Trophoblast cell (in vitro differentiated cells and primary cell): ENCODE measurements at regions not wholly inside any gene's neighbourhood (a gene's known extent, or its start where the extent isn't known, plus 50 kb on each side); places are given as distances from the start of the nearest gene placed in this dataset.

Source experiments
- DNase-seq, 2 donors: peaks; one replicate each; pipeline ENCODE4 v3.0.0-alpha.2; 2016
- H2AFZ ChIP-seq: 2 replicates; pipeline ENCODE4 v1.6.1; 2013; ENCODE audit warnings: low read length, moderate library complexity, mild to moderate bottlenecking; ENCODE audit not compliant: insufficient read depth, poor library complexity
- H2AK5ac ChIP-seq: 2 replicates; pipeline ENCODE4 v1.6.1; 2013; ENCODE audit warnings: mild to moderate bottlenecking, low read length
- H2BK120ac ChIP-seq: 2 replicates; pipeline ENCODE4 v1.6.1; 2013; ENCODE audit warnings: low read length, mild to moderate bottlenecking, moderate library complexity; ENCODE audit not compliant: insufficient read depth, poor library complexity
- H2BK12ac ChIP-seq: 2 replicates; pipeline ENCODE4 v1.6.1; 2013; ENCODE audit warnings: mild to moderate bottlenecking, low read length, moderate library complexity
- H2BK5ac ChIP-seq: 2 replicates; pipeline ENCODE4 v1.6.1; 2013; ENCODE audit warnings: low read length, low read depth, moderate library complexity, mild to moderate bottlenecking; ENCODE audit not compliant: poor library complexity
- H3K14ac ChIP-seq: 2 replicates; pipeline ENCODE4 v1.6.1; 2013; ENCODE audit warnings: mild to moderate bottlenecking, low read length
- H3K18ac ChIP-seq: 2 replicates; pipeline ENCODE4 v1.6.1; 2013; ENCODE audit warnings: mild to moderate bottlenecking, low read length
- H3K23ac ChIP-seq: 2 replicates; pipeline ENCODE4 v1.6.1; 2013; ENCODE audit warnings: low read length
- H3K27ac ChIP-seq: 2 replicates; pipeline ENCODE4 v1.5.1; 2013; ENCODE audit warnings: low read depth, mild to moderate bottlenecking, inconsistent platforms, low read length, moderate library complexity
- H3K27me3 ChIP-seq: 2 replicates; pipeline ENCODE4 v1.6.1; 2013; ENCODE audit warnings: inconsistent platforms, mild to moderate bottlenecking, low read length, moderate library complexity; ENCODE audit not compliant: insufficient read depth
- H3K36me3 ChIP-seq, 2 experiments: 1 replicate in 1 of 2; 2 replicates in 1 of 2; pipeline ENCODE4 v1.6.1; 2013; ENCODE audit warnings: low read length in 2 of 2, mild to moderate bottlenecking in 2 of 2, moderate library complexity in 1 of 2; ENCODE audit not compliant: insufficient read depth in 2 of 2, control insufficient read depth in 1 of 2
- H3K4ac ChIP-seq: 2 replicates; pipeline ENCODE4 v1.6.1; 2013; ENCODE audit warnings: low read depth, mild to moderate bottlenecking, low read length, moderate library complexity
- H3K4me1 ChIP-seq, 2 experiments: 1 replicate in 1 of 2; 2 replicates in 1 of 2; pipeline ENCODE4 v1.6.1; 2013; ENCODE audit warnings: low read length in 2 of 2, mild to moderate bottlenecking in 2 of 2, moderate library complexity in 1 of 2; ENCODE audit not compliant: insufficient read depth in 2 of 2, control insufficient read depth in 1 of 2
- H3K4me2 ChIP-seq: 2 replicates; pipeline ENCODE4 v1.6.1; 2013; ENCODE audit warnings: inconsistent platforms, mild to moderate bottlenecking, low read length, moderate library complexity
- H3K4me3 ChIP-seq: 2 replicates; pipeline ENCODE4 v1.5.1; 2013; ENCODE audit warnings: mild to moderate bottlenecking, low read depth, low read length, inconsistent platforms
- H3K79me1 ChIP-seq: one replicate; pipeline ENCODE4 v1.6.1; 2013; ENCODE audit warnings: low read length
- H3K79me2 ChIP-seq: 2 replicates; pipeline ENCODE4 v1.6.1; 2013; ENCODE audit warnings: low read length, mild to moderate bottlenecking; ENCODE audit not compliant: control insufficient read depth, insufficient read depth, poor library complexity
- H3K9ac ChIP-seq: 2 replicates; pipeline ENCODE4 v1.6.1; 2013; ENCODE audit warnings: mild to moderate bottlenecking, low read length
- H3K9me3 ChIP-seq: 2 replicates; pipeline ENCODE4 v1.6.1; 2013; ENCODE audit warnings: low read depth, mild to moderate bottlenecking, control low read depth, inconsistent platforms, low read length; ENCODE audit not compliant: insufficient read depth
- H4K12ac ChIP-seq: 2 replicates; pipeline ENCODE4 v1.6.1; 2013; ENCODE audit warnings: low read depth, mild to moderate bottlenecking, low read length, moderate library complexity
- H4K8ac ChIP-seq: 2 replicates; pipeline ENCODE4 v1.6.1; 2013; ENCODE audit warnings: low read depth, mild to moderate bottlenecking, low read length, moderate library complexity
- H4K91ac ChIP-seq: one replicate; pipeline ENCODE4 v1.6.1; 2013; ENCODE audit warnings: low read depth, mild to moderate bottlenecking, low read length, moderate library complexity
- WGBS: extraction: QIAGEN DNeasy Blood & Tissue Kit; methylation state at CpG from one replicate; pipeline ENCODE4 v1.1.7; 2013; ENCODE audit warnings: missing lambda C conversion rate; ENCODE audit not compliant: insufficient read length, insufficient coverage; ENCODE audit errors: extremely low coverage; 5-methylcytosine and 5-hydroxymethylcytosine counted together

- Histone ChIP-seq H3K79me1 (no peaks in the 10 kb centered on the region), H3K4ac (no peak overlapping the region), H4K12ac (no peak overlapping the region), H3K9me3 (peaks cover 2% of the 10 kb centered on the region), H3K27me3 (no peaks in the 10 kb centered on the region), H3K27ac (no peak overlapping the region), H3K9ac (no peak overlapping the region), H2BK5ac (no peak overlapping the region), H3K4me3 (no peak overlapping the region), H3K18ac (no peak overlapping the region), H3K14ac (no peak overlapping the region), H3K79me2 (no peaks in the 10 kb centered on the region), H2AFZ (no peak overlapping the region), H3K4me1 (peaks cover 0 to 3% of the 10 kb centered on the region in 2 experiments), H3K36me3 (peaks cover 0 to 2% of the 10 kb centered on the region in 2 experiments), H3K4me2 (no peak overlapping the region), H2BK12ac (no peak overlapping the region), H4K8ac (no peak overlapping the region), H2AK5ac (no peak overlapping the region), H4K91ac (no peak overlapping the region), H3K23ac (no peak overlapping the region), H2BK120ac (no peak overlapping the region)
- WGBS, result no CpG with 5 or more reads among the region's 3 CpGs
- DNase-seq, result no peak
Measured at GRCh38 chr20:19826179-19826914, 68.3 kb downstream of the RIN2 start.

GRCh38 chr20:19827818-19828217, 69.8 kb downstream of the RIN2 start:
- no peak overlapping the region for H4K8ac ChIP-seq
- H2AFZ ChIP-seq, result no peak overlapping the region
- H3K4me2 ChIP-seq, result no peak overlapping the region
- H4K91ac ChIP-seq, result no peak overlapping the region
- no peak overlapping the region for H3K4ac ChIP-seq
- H2BK120ac ChIP-seq, result no peak overlapping the region
- H3K79me1 ChIP-seq, result peaks cover 2% of the 10 kb centered on the region
- peaks cover 5% of the 10 kb centered on the region for H3K9me3 ChIP-seq
- no peak overlapping the region for H3K9ac ChIP-seq
- H3K23ac ChIP-seq, result no peak overlapping the region
- H3K79me2 ChIP-seq, result no peaks in the 10 kb centered on the region
- WGBS, result no CpG with 5 or more reads among the region's 1 CpG
- H2BK12ac ChIP-seq, result no peak overlapping the region
- no peak overlapping the region for H3K18ac ChIP-seq
- peaks cover 0 to 11% of the 10 kb centered on the region in 2 experiments for H3K4me1 ChIP-seq
- peaks cover under 1 to 6% of the 10 kb centered on the region in 2 experiments for H3K36me3 ChIP-seq
- H3K27ac ChIP-seq, result no peak overlapping the region
- H4K12ac ChIP-seq, result no peak overlapping the region
- no peaks in the 10 kb centered on the region for H3K27me3 ChIP-seq
- H2AK5ac ChIP-seq, result no peak overlapping the region
- no peak overlapping the region for H3K14ac ChIP-seq
- no peak for DNase-seq
- H3K4me3 ChIP-seq, result no peak overlapping the region
- H2BK5ac ChIP-seq, result no peak overlapping the region

- Histone ChIP-seq H4K91ac (no peak overlapping the region), H4K12ac (no peak overlapping the region), H3K27ac (no peak overlapping the region), H3K18ac (no peak overlapping the region), H3K4me1 (peaks cover 0 to 13% of the 10 kb centered on the region in 2 experiments), H2BK5ac (no peak overlapping the region), H2BK12ac (no peak overlapping the region), H3K14ac (no peak overlapping the region), H3K36me3 (peaks cover 2 to 6% of the 10 kb centered on the region in 2 experiments), H3K4me2 (no peak overlapping the region), H3K79me2 (no peaks in the 10 kb centered on the region), H4K8ac (no peak overlapping the region), H3K23ac (no peak overlapping the region), H3K9ac (no peak overlapping the region), H2AFZ (no peak overlapping the region), H3K27me3 (no peaks in the 10 kb centered on the region), H2BK120ac (no peak overlapping the region), H3K9me3 (peaks cover 5% of the 10 kb centered on the region), H2AK5ac (no peak overlapping the region), H3K4me3 (no peak overlapping the region), H3K79me1 (peaks cover 4% of the 10 kb centered on the region), H3K4ac (no peak overlapping the region)
- peak in 1 of 2 donors; percentile 20 for DNase-seq
- no CpG with 5 or more reads among the region's 4 CpGs for WGBS
Measured at GRCh38 chr20:19828232-19828631, 70.2 kb downstream of the RIN2 start.

DNA sequence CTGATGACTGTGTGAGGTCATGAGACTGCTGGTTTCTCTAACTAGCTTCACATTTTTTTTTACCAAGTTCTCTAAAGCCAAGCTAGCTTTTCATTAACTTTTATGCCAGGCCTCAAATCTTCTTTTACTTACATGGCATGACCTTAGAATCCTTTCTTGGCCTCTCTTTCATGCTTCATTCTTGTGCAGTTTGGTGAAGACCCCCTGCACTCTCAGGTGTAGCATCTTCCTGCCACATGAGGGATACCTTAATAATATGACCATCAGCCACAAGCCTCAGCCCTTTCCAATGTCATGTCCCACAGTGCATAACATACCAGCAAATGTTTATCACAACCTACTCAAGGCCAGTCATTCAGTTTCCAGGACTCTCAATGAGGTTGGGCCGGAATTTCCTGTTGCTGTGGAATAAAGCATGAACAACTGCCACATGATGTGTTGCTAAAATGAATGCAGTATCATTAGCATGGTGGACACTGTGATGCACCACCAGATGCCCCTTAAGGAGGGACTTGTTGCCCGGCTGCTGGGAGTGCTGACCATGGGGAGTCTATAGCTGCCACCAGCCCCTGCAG, 72.2 kb downstream of the RIN2 start:
- no peak overlapping the region for H3K27ac ChIP-seq
- DNase-seq, result peak; percentile 14 to 69
- no peak overlapping the region for H3K4ac ChIP-seq
- H3K36me3 ChIP-seq, result peaks cover 2 to 3% of the 10 kb centered on the region in 2 experiments
- no peak overlapping the region for H4K8ac ChIP-seq
- H2BK5ac ChIP-seq, result no peak overlapping the region
- H4K91ac ChIP-seq, result no peak overlapping the region
- H3K9me3 ChIP-seq, result peaks cover 5% of the 10 kb centered on the region
- H3K9ac ChIP-seq, result no peak overlapping the region
- H3K14ac ChIP-seq, result no peak overlapping the region
- H4K12ac ChIP-seq, result no peak overlapping the region
- no peak overlapping the region for H2AFZ ChIP-seq
- H3K23ac ChIP-seq, result no peak overlapping the region
- H2BK120ac ChIP-seq, result no peak overlapping the region
- H2AK5ac ChIP-seq, result no peak overlapping the region
- no peak overlapping the region for H3K4me3 ChIP-seq
- H3K79me2 ChIP-seq, result peaks cover 3% of the 10 kb centered on the region
- peaks cover 9 to 24% of the 10 kb centered on the region in 2 experiments for H3K4me1 ChIP-seq
- no peak overlapping the region for H3K4me2 ChIP-seq
- no CpG with 5 or more reads among the region's 2 CpGs for WGBS
- peak overlapping the region; percentile 30 for H3K18ac ChIP-seq
- H3K27me3 ChIP-seq, result no peaks in the 10 kb centered on the region
- H2BK12ac ChIP-seq, result peak overlapping the region; percentile 30
- peaks cover 15% of the 10 kb centered on the region for H3K79me1 ChIP-seq
